D721Med (cell line): ENCODE measurements at regions not wholly inside any gene's neighbourhood (a gene's known extent, or its start where the extent isn't known, plus 50 kb on each side); places are given as distances from the start of the nearest gene placed in this dataset.

ENCODE experiments used
- DNase-seq: peaks from one replicate; pipeline ENCODE4 v3.0.0; 2011; ENCODE audit warnings: low spot score; ENCODE audit not compliant: insufficient read length
- FAIRE-seq: peaks from 2 replicates; lab custom pipeline; 2011; peaks lifted over from hg19 to GRCh38; lab: Jason Lieb, UNC
- TF ChIP-seq, protein P1 (sequence below): IDR thresholded peaks from 2 replicates; pipeline ENCODE4 v1.5.1; 2012; ENCODE audit warnings: mild to moderate bottlenecking, control low read depth; ENCODE audit not compliant: insufficient read depth; ENCODE audit errors: missing control alignments

DNA sequence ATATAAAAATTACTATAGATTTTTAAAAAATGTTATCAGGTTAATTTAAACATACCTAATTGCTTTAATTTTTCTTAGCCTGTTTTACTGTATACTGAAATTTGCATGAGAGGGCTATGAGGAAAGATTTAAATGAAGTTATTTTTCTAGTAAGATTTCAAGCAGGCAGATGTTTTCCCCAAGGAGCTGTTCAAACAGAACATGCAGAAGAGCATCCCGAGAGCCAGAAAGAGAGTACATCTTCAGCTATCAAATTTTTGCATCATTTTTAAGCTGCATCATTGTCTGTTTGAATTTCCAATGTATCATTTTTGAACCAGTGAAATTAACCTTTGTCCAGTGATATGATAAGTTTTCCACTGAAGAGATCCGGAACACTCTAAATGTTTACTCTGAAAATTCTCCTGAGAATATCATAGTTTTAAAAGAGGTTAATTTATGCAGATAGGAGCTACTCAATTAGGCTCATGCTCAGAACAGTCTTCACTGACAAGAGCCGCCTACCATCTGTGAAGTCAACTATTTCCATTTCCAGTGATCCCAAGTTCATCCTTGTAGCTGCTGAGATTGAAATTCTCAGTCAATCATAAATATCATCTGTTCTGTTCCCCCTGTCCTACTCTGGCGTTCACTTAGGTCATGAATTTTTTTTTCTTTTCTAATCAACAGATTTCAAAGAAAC is 467.7 kb upstream of the NBEA start:
- DNase-seq (no peak), FAIRE-seq (no peak)
- TF ChIP-seq, protein P1, sequence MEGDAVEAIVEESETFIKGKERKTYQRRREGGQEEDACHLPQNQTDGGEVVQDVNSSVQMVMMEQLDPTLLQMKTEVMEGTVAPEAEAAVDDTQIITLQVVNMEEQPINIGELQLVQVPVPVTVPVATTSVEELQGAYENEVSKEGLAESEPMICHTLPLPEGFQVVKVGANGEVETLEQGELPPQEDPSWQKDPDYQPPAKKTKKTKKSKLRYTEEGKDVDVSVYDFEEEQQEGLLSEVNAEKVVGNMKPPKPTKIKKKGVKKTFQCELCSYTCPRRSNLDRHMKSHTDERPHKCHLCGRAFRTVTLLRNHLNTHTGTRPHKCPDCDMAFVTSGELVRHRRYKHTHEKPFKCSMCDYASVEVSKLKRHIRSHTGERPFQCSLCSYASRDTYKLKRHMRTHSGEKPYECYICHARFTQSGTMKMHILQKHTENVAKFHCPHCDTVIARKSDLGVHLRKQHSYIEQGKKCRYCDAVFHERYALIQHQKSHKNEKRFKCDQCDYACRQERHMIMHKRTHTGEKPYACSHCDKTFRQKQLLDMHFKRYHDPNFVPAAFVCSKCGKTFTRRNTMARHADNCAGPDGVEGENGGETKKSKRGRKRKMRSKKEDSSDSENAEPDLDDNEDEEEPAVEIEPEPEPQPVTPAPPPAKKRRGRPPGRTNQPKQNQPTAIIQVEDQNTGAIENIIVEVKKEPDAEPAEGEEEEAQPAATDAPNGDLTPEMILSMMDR = no peak

DNA sequence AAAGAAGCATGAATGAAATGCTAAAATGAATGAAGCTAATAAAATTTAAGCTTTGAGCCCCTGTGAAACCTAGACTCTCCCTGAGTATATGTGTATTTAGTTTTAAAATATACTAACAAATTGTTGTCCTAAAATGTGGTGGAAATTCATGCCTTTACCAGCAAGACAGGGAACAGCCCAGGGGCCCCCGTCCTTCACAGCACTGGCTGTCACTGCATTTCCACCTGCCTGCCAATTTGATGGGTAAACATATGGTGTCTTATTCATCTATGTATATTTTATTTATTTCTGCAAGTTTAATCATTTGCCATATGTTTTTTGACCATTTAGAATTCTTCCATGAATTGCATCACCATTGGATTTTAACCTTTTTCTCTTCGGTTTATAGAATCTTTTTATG is 463.7 kb upstream of the NBEA start:
- TF ChIP-seq, protein P1 = no peak
- DNase-seq (no peak), FAIRE-seq (no peak)

DNA sequence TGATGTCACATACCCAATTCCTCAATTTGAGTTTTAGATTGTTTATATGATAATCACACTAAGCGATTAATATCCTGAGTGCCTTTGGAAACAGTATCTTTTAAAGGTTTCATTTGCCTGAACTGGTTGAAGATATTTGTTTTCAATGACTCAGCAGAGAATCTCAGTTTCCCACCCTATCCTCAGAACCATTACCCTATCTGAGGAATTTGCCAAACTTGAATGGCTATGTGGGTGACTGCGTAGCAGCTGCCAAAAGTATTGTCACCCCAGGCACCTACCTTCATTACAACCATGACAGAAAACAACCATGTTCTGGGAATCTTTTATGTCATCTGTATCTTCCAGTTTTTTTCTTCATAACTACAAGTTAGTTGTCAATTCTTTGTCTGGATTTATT is 440.1 kb upstream of the NBEA start:
- no peak for DNase-seq
- FAIRE-seq = no peak
- TF ChIP-seq, protein P1 = no peak

DNA sequence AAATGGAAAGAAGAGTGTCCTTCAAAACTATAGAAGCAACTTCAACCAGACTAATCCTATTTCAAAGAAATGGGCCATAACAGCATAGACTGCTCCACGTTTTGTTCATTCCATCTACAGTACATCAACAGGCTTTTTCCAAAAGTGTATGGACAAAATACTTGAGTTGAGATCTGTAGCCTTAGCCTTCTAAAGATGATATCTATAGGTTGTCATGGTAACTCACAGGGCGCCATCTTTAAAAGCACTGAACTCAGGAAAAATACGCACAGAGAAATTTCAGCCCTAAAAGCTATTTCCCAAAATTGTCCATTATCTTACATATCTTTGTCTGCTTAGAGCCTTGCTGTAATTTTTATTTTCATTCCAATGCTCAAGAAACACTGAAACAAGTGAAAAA is 439.4 kb upstream of the NBEA start:
- FAIRE-seq (no peak), DNase-seq (no peak)
- TF ChIP-seq, protein P1 = no peak

DNA sequence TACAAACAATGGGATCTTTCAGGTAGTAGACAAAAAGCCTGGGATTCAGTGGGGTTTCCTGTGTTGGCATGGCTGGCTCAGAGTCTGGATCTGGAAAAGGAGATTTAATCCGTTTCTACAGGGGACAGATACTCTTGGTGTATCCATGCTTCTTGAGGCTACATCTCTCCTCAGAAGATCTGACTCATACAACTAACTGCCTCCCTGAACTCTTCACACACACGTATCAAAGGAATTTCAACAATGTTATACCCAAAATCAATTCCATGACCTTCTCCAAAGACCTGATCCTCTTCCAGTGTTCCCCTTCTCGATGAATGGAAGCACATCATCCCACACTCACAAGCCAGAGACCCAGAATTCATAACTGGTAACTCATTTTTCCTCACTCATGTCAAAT is 435.3 kb upstream of the NBEA start:
- FAIRE-seq (no peak), DNase-seq (no peak)
- TF ChIP-seq, protein P1 = no peak

DNA sequence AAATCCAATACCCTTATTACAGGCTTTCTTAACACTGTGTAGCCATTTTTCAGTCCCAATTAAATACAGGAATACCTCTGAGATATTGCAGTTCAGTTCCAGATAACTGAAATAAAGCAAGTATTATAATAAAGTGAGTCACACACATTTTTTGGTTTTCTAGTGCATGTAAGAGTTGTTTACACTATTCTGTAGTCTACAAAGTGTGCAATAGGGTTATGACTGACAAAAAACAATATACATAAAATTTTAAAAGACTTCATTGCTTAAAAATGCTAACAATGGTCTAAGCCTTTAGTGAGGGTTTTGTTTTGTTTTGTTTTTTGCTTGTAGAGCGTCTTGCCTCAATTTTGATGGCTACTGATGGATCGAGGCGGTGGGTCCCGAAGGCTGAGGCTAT is 434.4 kb upstream of the NBEA start:
- TF ChIP-seq, protein P1 = no peak
- DNase-seq (no peak), FAIRE-seq (no peak)

DNA sequence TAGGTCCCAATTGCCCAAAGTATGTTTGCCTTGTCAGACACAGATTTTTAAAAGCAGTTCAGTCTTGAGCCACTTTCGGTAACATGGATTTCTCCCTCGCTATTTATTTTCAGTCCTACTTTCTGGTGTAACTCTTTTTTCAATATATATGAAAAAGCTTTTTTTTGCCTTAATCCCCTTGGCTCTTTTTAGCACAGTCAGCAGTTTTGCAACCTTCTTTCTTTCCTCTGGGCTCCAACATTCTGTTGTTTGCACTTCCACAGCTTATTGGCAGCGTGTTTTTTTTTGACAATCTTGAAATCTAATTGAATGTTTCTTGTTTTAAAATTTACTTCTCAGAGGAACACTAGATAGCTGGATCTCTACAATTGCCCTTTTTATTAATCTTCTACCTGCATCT is 429.3 kb upstream of the NBEA start:
- DNase-seq (no peak), FAIRE-seq (no peak)
- TF ChIP-seq, protein P1 = no peak
